ENCODE measurements at regions not wholly inside any gene's neighbourhood (a gene's known extent, or its start where the extent isn't known, plus 50 kb on each side); places are given as distances from the start of the nearest gene placed in this dataset.

- TF ChIP-seq CTCF (conservative IDR thresholded peaks at IDR 0.05; ENCODE audit: low read depth in 2 of 2) (no peak), EZH2 (IDR thresholded peaks at IDR 0.05; ENCODE audit: low read depth, unreplicated experiment) (no peak), REST (IDR thresholded peaks at IDR 0.05; ENCODE audit: unreplicated experiment) (no peak), POLR2AphosphoS5 (IDR thresholded peaks at IDR 0.05; ENCODE audit: low read depth) (no peak), EZH2phosphoT487 (IDR thresholded peaks at IDR 0.05; ENCODE audit: unreplicated experiment) (no peak), NANOG (IDR thresholded peaks at IDR 0.05; ENCODE audit: borderline replicate concordance) (no peak), CREB1 (CRISPR knock-in tag; IDR thresholded peaks at IDR 0.05; ENCODE audit: low read depth) (no peak), JUNB (IDR thresholded peaks at IDR 0.05; ENCODE audit: unreplicated experiment) (no peak)
These were observed 323.4 kb upstream of the EPHA4 start for GRCh38 chr2:221895366-221896121.
